ENCODE measurements at regions not wholly inside any gene's neighbourhood (a gene's known extent, or its start where the extent isn't known, plus 50 kb on each side); places are given as distances from the start of the nearest gene placed in this dataset.

GRCh38 chr1:192080684-192081083, 77.6 kb upstream of the RGS18 start:
- BruUV-seq (replicated peaks): no TSS peak
- Histone ChIP-seq H3K9ac (ENCODE audit: insufficient read depth, low read depth, low read length) (no peak overlapping the region), H3K79me2 (ENCODE audit: insufficient read depth, low read length) (no peaks in the 10 kb centered on the region), H3K9me3 (ENCODE audit: low read length) (no peaks in the 10 kb centered on the region), H3K4me2 (ENCODE audit: low read depth, low read length) (no peak overlapping the region), H3K36me3 (replicated peaks in 1 of 2; ENCODE audit: control insufficient read depth in 1 of 2, insufficient read depth in 2 of 2, low read length in 2 of 2) (no peaks in the 10 kb centered on the region), H3K4me3 (replicated peaks in 1 of 3; ENCODE audit: insufficient read depth in 1 of 3, low read depth in 2 of 3, low read length in 3 of 3) (no peak overlapping the region), H3K4me1 (ENCODE audit: insufficient read depth, low read length) (no peaks in the 10 kb centered on the region), H3K27me3 (ENCODE audit: control insufficient read depth in 1 of 2, insufficient read depth in 2 of 2, low read length in 2 of 2) (no peaks in the 10 kb centered on the region), H4K20me1 (ENCODE audit: insufficient read depth, low read length) (no peaks in the 10 kb centered on the region), H3K27ac (ENCODE audit: extremely low read length, insufficient read depth, low read length) (no peak overlapping the region), H2AFZ (ENCODE audit: low read length) (no peak overlapping the region)
- intact Hi-C loops (cut with micrococcal nuclease; ENCODE audit: unreplicated experiment): no loop called here
- DNase-seq (ENCODE audit: low spot score) (no peak), ATAC-seq (no peak), FAIRE-seq (no peak)
- CTCF ChIA-PET (ENCODE audit: low intra/inter-chr PET ratio, low total read pairs): no interaction called here
- POLR2A ChIA-PET: no interaction called here
- TF ChIP-seq ZNF747 (CRISPR knock-in tag; IDR thresholded peaks at IDR 0.05; ENCODE audit: borderline replicate concordance) (no peak), GLMP (CRISPR knock-in tag; IDR thresholded peaks at IDR 0.05; ENCODE audit: borderline replicate concordance) (no peak), ZBTB37 (CRISPR knock-in tag; IDR thresholded peaks at IDR 0.05) (no peak), SALL2 (CRISPR knock-in tag; IDR thresholded peaks at IDR 0.05) (no peak), THAP8 (CRISPR knock-in tag; IDR thresholded peaks at IDR 0.05; ENCODE audit: borderline replicate concordance) (no peak), HNF1A (IDR thresholded peaks at IDR 0.05; ENCODE audit: low read depth) (no peak), HNF1A (CRISPR knock-in tag; IDR thresholded peaks at IDR 0.05; ENCODE audit: borderline replicate concordance) (no peak), ZSCAN25 (CRISPR knock-in tag; IDR thresholded peaks at IDR 0.05) (no peak), ZBTB25 (CRISPR knock-in tag; IDR thresholded peaks at IDR 0.05) (no peak), ZNF546 (CRISPR knock-in tag; conservative IDR thresholded peaks at IDR 0.05) (no peak), ZNF674 (CRISPR knock-in tag; IDR thresholded peaks at IDR 0.05; ENCODE audit: low read depth) (no peak), SALL1 (CRISPR knock-in tag; IDR thresholded peaks at IDR 0.05) (no peak), SP140L (CRISPR knock-in tag; IDR thresholded peaks at IDR 0.05; ENCODE audit: borderline replicate concordance) (no peak), GTF3A (CRISPR knock-in tag; conservative IDR thresholded peaks at IDR 0.05) (no peak)
- WGBS (ENCODE audit: low lambda C conversion rate): 0% methylated on average over 2 of the region's 2 CpGs
- in situ Hi-C loops (cut with HindIII; ENCODE audit: extremely low pct_ligation_motif_present, low pct_unique_long_range_greater_than_20kb): no loop called here

All from HepG2 (cell line).